Activated CD8-positive, alpha-beta T cell treated with anti-CD3 and anti-CD28 coated beads for 36 hours (primary cell): ENCODE measurements at regions not wholly inside any gene's neighbourhood (a gene's known extent, or its start where the extent isn't known, plus 50 kb on each side); places are given as distances from the start of the nearest gene placed in this dataset.

Source experiments
- ATAC-seq: fragments of 200-7000 bp; cut with Tn5 transposase; one replicate; pipeline ENCODE4 v1.10.0; 2021; ENCODE audit warnings: mild to moderate bottlenecking, moderate library complexity
- CTCF ChIA-PET: fragments of 350-600 bp; sonication (Branson Sonifier 250); formaldehyde crosslinking; loops from one replicate; lab custom pipeline; 2021; ENCODE audit warnings: antibody characterized with exemption; lab: Charles Lee
- POLR2A ChIA-PET: fragments of 350-600 bp; sonication (Branson Sonifier 250); formaldehyde crosslinking; loops from one replicate; lab custom pipeline; 2021; ENCODE audit warnings: antibody characterized with exemption; lab: Charles Lee
- DNase-seq: peaks from one replicate; pipeline ENCODE4 v3.0.0-alpha.2; 2020
- H3K27ac Mint-ChIP-seq: one replicate; pipeline ENCODE4 v1.8.0; 2021; ENCODE audit warnings: mild to moderate bottlenecking, mixed read lengths
- H3K27me3 Mint-ChIP-seq: one replicate; pipeline ENCODE4 v1.8.0; 2021; ENCODE audit warnings: mixed read lengths
- H3K36me3 Mint-ChIP-seq: one replicate; pipeline ENCODE4 v1.8.0; 2021; ENCODE audit warnings: low read depth, mixed read lengths
- H3K4me1 Mint-ChIP-seq: one replicate; pipeline ENCODE4 v1.8.0; 2021; ENCODE audit warnings: low read depth, mixed read lengths
- H3K4me3 Mint-ChIP-seq: one replicate; pipeline ENCODE4 v1.8.0; 2021; ENCODE audit warnings: mild to moderate bottlenecking, moderate library complexity, mixed read lengths
- H3K9me3 Mint-ChIP-seq: one replicate; pipeline ENCODE4 v1.8.0; 2021; ENCODE audit warnings: mixed read lengths
- CTCF ChIP-seq: fragments of 200-600 bp; IDR thresholded peaks from one replicate; pipeline ENCODE4 v1.8.0; 2022; ENCODE audit warnings: antibody characterized with exemption, mild to moderate bottlenecking
- intact Hi-C: fragments of 100-400 bp; cut with micrococcal nuclease; formaldehyde crosslinking; loops from one replicate; pipeline ENCODE4 v1.10.0; 2022

DNA sequence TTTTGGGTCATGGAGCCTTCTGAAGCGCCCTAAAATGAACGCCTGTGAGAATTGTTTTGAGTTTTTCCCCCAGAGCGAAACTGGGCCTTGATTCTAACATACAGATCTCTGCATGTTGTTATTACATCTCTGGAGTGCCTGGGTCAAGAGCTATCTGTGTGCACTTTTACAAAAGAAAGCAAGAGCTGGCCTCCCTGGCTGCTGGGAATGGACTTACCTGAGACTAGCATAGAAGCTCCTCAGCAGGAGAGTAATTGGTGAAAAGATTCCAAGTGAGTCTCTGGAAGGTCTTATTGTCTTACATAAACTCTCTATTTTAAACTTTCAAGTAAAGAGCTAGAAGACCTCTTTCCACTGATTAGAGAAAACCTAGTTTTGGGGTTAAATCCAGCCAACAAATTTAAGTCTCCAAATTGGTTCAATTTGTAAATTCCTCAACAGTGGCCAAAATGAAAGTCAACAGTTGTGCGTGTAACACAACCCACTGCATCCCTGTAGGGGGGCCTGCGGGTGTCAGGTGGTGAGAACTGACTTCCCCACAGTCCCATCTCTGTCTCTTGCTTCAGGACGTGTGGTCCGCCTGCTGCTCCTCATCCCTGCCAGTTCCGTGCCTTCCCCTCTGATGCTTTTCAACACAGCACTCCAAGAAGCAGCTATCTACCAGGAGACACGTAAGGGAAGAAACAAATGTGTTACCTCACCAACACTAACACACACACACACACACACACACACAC lies 206.1 kb downstream of the SH3BP4 start:
- Mint-ChIP-seq H3K4me3 (no peak overlapping the region), H3K9me3 (no peaks in the 10 kb centered on the region), H3K4me1 (no peaks in the 10 kb centered on the region), H3K27ac (no peak overlapping the region), H3K36me3 (no peaks in the 10 kb centered on the region), H3K27me3 (peaks cover 20% of the 10 kb centered on the region)
- ATAC-seq = no peak
- intact Hi-C loops = no loop called here
- CTCF ChIA-PET = interaction anchor here (1.0 kb wide), 1 partner anchor 41 kb away, joined by 3 read pairs; no protein-coding TSS in a partner anchor
- POLR2A ChIA-PET = no interaction called here
- no peak for DNase-seq
- no peak for TF ChIP-seq CTCF

- CTCF ChIA-PET = no interaction called here
- DNase-seq = no peak
These were observed 208.5 kb downstream of the SH3BP4 start for GRCh38 chr2:235160281-235160810.

GRCh38 chr2:235161565-235161964 lies 209.7 kb downstream of the SH3BP4 start:
- no peaks in the 10 kb centered on the region for H3K4me1 Mint-ChIP-seq
- ATAC-seq = no peak
- intact Hi-C loops = no loop called here
- ChIA-PET POLR2A (no interaction called here), CTCF (no interaction called here)
- no peak overlapping the region for H3K4me3 Mint-ChIP-seq
- H3K27me3 Mint-ChIP-seq = peaks cover 24% of the 10 kb centered on the region
- no peaks in the 10 kb centered on the region for H3K9me3 Mint-ChIP-seq
- DNase-seq = no peak
- H3K36me3 Mint-ChIP-seq = no peaks in the 10 kb centered on the region
- no peak overlapping the region for H3K27ac Mint-ChIP-seq
- no peak for TF ChIP-seq CTCF

More at GRCh38 chr2:235160281-235160810, 208.5 kb downstream of the SH3BP4 start:
- no peaks in the 10 kb centered on the region for H3K9me3 Mint-ChIP-seq
- peaks cover 24% of the 10 kb centered on the region for H3K27me3 Mint-ChIP-seq
- no peak overlapping the region for H3K4me3 Mint-ChIP-seq
- ATAC-seq = no peak
- H3K36me3 Mint-ChIP-seq = no peaks in the 10 kb centered on the region
- no peaks in the 10 kb centered on the region for H3K4me1 Mint-ChIP-seq
- TF ChIP-seq CTCF = no peak
- intact Hi-C loops = no loop called here
- POLR2A ChIA-PET = no interaction called here
- H3K27ac Mint-ChIP-seq = no peak overlapping the region

- POLR2A ChIA-PET = no interaction called here
These were observed 210.4 kb downstream of the SH3BP4 start for GRCh38 chr2:235162082-235162836.

More at GRCh38 chr2:235162082-235162836, 210.4 kb downstream of the SH3BP4 start:
- Mint-ChIP-seq H3K27ac (no peak overlapping the region), H3K4me1 (no peaks in the 10 kb centered on the region), H3K27me3 (peaks cover 20% of the 10 kb centered on the region), H3K4me3 (no peak overlapping the region), H3K36me3 (no peaks in the 10 kb centered on the region), H3K9me3 (no peaks in the 10 kb centered on the region)
- no peak for DNase-seq
- CTCF ChIA-PET = no interaction called here
- TF ChIP-seq CTCF = no peak
- ATAC-seq = peak; percentile 45
- intact Hi-C loops = no loop called here
